Trophoblast cell (in vitro differentiated cells and primary cell): ENCODE measurements at regions not wholly inside any gene's neighbourhood (a gene's known extent, or its start where the extent isn't known, plus 50 kb on each side); places are given as distances from the start of the nearest gene placed in this dataset.

Experiments
- DNase-seq, 2 donors: peaks; one replicate each; pipeline ENCODE4 v3.0.0-alpha.2; 2016
- H2AFZ ChIP-seq: 2 replicates; pipeline ENCODE4 v1.6.1; 2013; ENCODE audit warnings: low read length, moderate library complexity, mild to moderate bottlenecking; ENCODE audit not compliant: insufficient read depth, poor library complexity
- H2AK5ac ChIP-seq: 2 replicates; pipeline ENCODE4 v1.6.1; 2013; ENCODE audit warnings: mild to moderate bottlenecking, low read length
- H2BK120ac ChIP-seq: 2 replicates; pipeline ENCODE4 v1.6.1; 2013; ENCODE audit warnings: low read length, mild to moderate bottlenecking, moderate library complexity; ENCODE audit not compliant: insufficient read depth, poor library complexity
- H2BK12ac ChIP-seq: 2 replicates; pipeline ENCODE4 v1.6.1; 2013; ENCODE audit warnings: mild to moderate bottlenecking, low read length, moderate library complexity
- H2BK5ac ChIP-seq: 2 replicates; pipeline ENCODE4 v1.6.1; 2013; ENCODE audit warnings: low read length, low read depth, moderate library complexity, mild to moderate bottlenecking; ENCODE audit not compliant: poor library complexity
- H3K14ac ChIP-seq: 2 replicates; pipeline ENCODE4 v1.6.1; 2013; ENCODE audit warnings: mild to moderate bottlenecking, low read length
- H3K18ac ChIP-seq: 2 replicates; pipeline ENCODE4 v1.6.1; 2013; ENCODE audit warnings: mild to moderate bottlenecking, low read length
- H3K23ac ChIP-seq: 2 replicates; pipeline ENCODE4 v1.6.1; 2013; ENCODE audit warnings: low read length
- H3K27ac ChIP-seq: 2 replicates; pipeline ENCODE4 v1.5.1; 2013; ENCODE audit warnings: low read depth, mild to moderate bottlenecking, inconsistent platforms, low read length, moderate library complexity
- H3K27me3 ChIP-seq: 2 replicates; pipeline ENCODE4 v1.6.1; 2013; ENCODE audit warnings: inconsistent platforms, mild to moderate bottlenecking, low read length, moderate library complexity; ENCODE audit not compliant: insufficient read depth
- H3K36me3 ChIP-seq, 2 experiments: 1 replicate in 1 of 2; 2 replicates in 1 of 2; pipeline ENCODE4 v1.6.1; 2013; ENCODE audit warnings: low read length in 2 of 2, mild to moderate bottlenecking in 2 of 2, moderate library complexity in 1 of 2; ENCODE audit not compliant: insufficient read depth in 2 of 2, control insufficient read depth in 1 of 2
- H3K4ac ChIP-seq: 2 replicates; pipeline ENCODE4 v1.6.1; 2013; ENCODE audit warnings: low read depth, mild to moderate bottlenecking, low read length, moderate library complexity
- H3K4me1 ChIP-seq, 2 experiments: 1 replicate in 1 of 2; 2 replicates in 1 of 2; pipeline ENCODE4 v1.6.1; 2013; ENCODE audit warnings: low read length in 2 of 2, mild to moderate bottlenecking in 2 of 2, moderate library complexity in 1 of 2; ENCODE audit not compliant: insufficient read depth in 2 of 2, control insufficient read depth in 1 of 2
- H3K4me2 ChIP-seq: 2 replicates; pipeline ENCODE4 v1.6.1; 2013; ENCODE audit warnings: inconsistent platforms, mild to moderate bottlenecking, low read length, moderate library complexity
- H3K4me3 ChIP-seq: 2 replicates; pipeline ENCODE4 v1.5.1; 2013; ENCODE audit warnings: mild to moderate bottlenecking, low read depth, low read length, inconsistent platforms
- H3K79me1 ChIP-seq: one replicate; pipeline ENCODE4 v1.6.1; 2013; ENCODE audit warnings: low read length
- H3K79me2 ChIP-seq: 2 replicates; pipeline ENCODE4 v1.6.1; 2013; ENCODE audit warnings: low read length, mild to moderate bottlenecking; ENCODE audit not compliant: control insufficient read depth, insufficient read depth, poor library complexity
- H3K9ac ChIP-seq: 2 replicates; pipeline ENCODE4 v1.6.1; 2013; ENCODE audit warnings: mild to moderate bottlenecking, low read length
- H3K9me3 ChIP-seq: 2 replicates; pipeline ENCODE4 v1.6.1; 2013; ENCODE audit warnings: low read depth, mild to moderate bottlenecking, control low read depth, inconsistent platforms, low read length; ENCODE audit not compliant: insufficient read depth
- H4K12ac ChIP-seq: 2 replicates; pipeline ENCODE4 v1.6.1; 2013; ENCODE audit warnings: low read depth, mild to moderate bottlenecking, low read length, moderate library complexity
- H4K8ac ChIP-seq: 2 replicates; pipeline ENCODE4 v1.6.1; 2013; ENCODE audit warnings: low read depth, mild to moderate bottlenecking, low read length, moderate library complexity
- H4K91ac ChIP-seq: one replicate; pipeline ENCODE4 v1.6.1; 2013; ENCODE audit warnings: low read depth, mild to moderate bottlenecking, low read length, moderate library complexity
- WGBS: extraction: QIAGEN DNeasy Blood & Tissue Kit; methylation state at CpG from one replicate; pipeline ENCODE4 v1.1.7; 2013; ENCODE audit warnings: missing lambda C conversion rate; ENCODE audit not compliant: insufficient read length, insufficient coverage; ENCODE audit errors: extremely low coverage; 5-methylcytosine and 5-hydroxymethylcytosine counted together

DNA sequence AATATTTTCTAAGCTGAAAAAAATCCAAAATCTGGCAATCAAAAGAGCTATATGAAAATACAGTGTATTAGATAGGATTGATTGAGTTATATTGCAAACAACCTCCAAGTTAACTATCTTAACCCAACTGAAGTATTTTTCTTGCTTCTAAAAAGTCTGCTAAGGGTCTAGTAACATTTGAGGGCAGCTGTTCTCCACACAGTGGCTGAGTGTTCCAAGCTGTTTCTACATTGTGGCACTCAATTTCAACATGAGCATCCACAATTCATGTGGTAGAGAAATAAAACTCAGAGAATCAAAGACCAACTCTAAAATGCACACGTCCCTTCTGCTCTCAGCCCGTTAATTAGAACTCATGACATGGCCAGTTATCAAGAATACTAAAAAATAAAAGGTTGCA is 340.0 kb downstream of the C12orf50 start:
- Histone ChIP-seq H3K23ac (no peak overlapping the region), H3K9me3 (no peaks in the 10 kb centered on the region), H3K14ac (no peak overlapping the region), H2BK12ac (no peak overlapping the region), H3K18ac (no peak overlapping the region), H3K79me1 (no peaks in the 10 kb centered on the region), H4K91ac (no peak overlapping the region), H4K8ac (no peak overlapping the region), H3K9ac (no peak overlapping the region), H2BK5ac (no peak overlapping the region), H3K4ac (no peak overlapping the region), H4K12ac (no peak overlapping the region), H2BK120ac (no peak overlapping the region), H2AFZ (no peak overlapping the region), H3K4me3 (no peak overlapping the region), H3K4me2 (no peak overlapping the region), H2AK5ac (no peak overlapping the region), H3K79me2 (no peaks in the 10 kb centered on the region), H3K36me3 (no peaks in the 10 kb centered on the region), H3K4me1 (no peaks in the 10 kb centered on the region), H3K27me3 (no peaks in the 10 kb centered on the region), H3K27ac (no peak overlapping the region)
- no CpG with 5 or more reads among the region's 2 CpGs for WGBS
- DNase-seq = no peak

DNA sequence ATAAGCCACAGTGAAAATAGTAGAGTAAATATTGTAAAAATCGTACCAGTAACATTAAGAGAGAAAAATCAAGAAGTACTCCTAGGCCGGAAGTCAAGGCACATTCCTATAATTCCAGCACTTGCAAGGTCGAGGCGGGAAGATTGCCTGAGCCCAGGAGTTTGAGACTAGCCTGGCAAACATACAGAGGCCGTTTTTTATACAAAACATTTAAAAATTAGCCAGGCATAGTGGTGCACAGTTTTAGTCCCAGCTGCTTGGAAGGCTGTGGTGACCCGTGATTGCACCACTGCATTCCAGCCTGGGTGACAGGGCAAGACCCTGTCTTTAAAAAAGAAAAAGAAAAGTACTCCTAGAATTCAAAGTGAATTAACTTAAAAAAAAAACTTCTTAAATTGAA is 341.8 kb downstream of the C12orf50 start:
- peak overlapping the region; percentile 17 for H3K4me2 ChIP-seq
- no peak overlapping the region for H2BK120ac ChIP-seq
- no peak overlapping the region for H2BK12ac ChIP-seq
- DNase-seq = peak in 1 of 2 donors; percentile 10
- no peaks in the 10 kb centered on the region for H3K4me1 ChIP-seq
- H3K27ac ChIP-seq = no peak overlapping the region
- no peaks in the 10 kb centered on the region for H3K79me1 ChIP-seq
- H4K91ac ChIP-seq = no peak overlapping the region
- no peaks in the 10 kb centered on the region for H3K36me3 ChIP-seq
- H4K12ac ChIP-seq = no peak overlapping the region
- no peak overlapping the region for H4K8ac ChIP-seq
- H3K9ac ChIP-seq = no peak overlapping the region
- H3K23ac ChIP-seq = no peak overlapping the region
- H3K18ac ChIP-seq = no peak overlapping the region
- H3K4ac ChIP-seq = no peak overlapping the region
- H3K14ac ChIP-seq = no peak overlapping the region
- no peaks in the 10 kb centered on the region for H3K79me2 ChIP-seq
- H2AK5ac ChIP-seq = no peak overlapping the region
- no peak overlapping the region for H2BK5ac ChIP-seq
- no peak overlapping the region for H2AFZ ChIP-seq
- H3K27me3 ChIP-seq = no peaks in the 10 kb centered on the region
- H3K9me3 ChIP-seq = no peaks in the 10 kb centered on the region
- H3K4me3 ChIP-seq = no peak overlapping the region
- no CpG with 5 or more reads among the region's 6 CpGs for WGBS

DNA sequence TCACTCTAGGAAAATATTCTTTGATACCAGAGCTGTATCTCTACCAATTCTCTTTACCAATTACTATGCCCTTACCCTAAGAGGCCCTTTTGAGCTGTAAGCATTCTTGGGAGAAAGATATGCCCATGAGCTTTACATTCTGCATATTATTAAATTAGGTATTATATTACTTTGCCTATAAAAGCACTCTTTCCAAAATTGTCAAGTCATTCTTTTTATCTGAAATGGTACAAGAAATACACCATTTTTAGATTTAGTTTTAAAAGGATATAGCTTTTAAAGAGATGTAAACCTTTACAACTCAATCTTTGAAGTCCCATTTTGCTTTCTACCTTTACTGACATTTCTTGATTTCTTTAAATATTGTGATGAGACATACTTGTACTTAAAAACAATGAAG is 343.5 kb downstream of the C12orf50 start:
- Histone ChIP-seq H4K91ac (no peak overlapping the region), H2BK12ac (no peak overlapping the region), H3K27me3 (no peaks in the 10 kb centered on the region), H3K79me2 (no peaks in the 10 kb centered on the region), H2BK5ac (no peak overlapping the region), H3K9me3 (no peaks in the 10 kb centered on the region), H2BK120ac (no peak overlapping the region), H3K79me1 (no peaks in the 10 kb centered on the region), H3K18ac (no peak overlapping the region), H2AK5ac (no peak overlapping the region), H4K8ac (no peak overlapping the region), H4K12ac (no peak overlapping the region), H3K23ac (no peak overlapping the region), H3K4me1 (no peaks in the 10 kb centered on the region), H3K9ac (no peak overlapping the region), H3K4me3 (no peak overlapping the region), H3K4me2 (no peak overlapping the region), H3K14ac (no peak overlapping the region), H3K4ac (no peak overlapping the region), H2AFZ (no peak overlapping the region), H3K36me3 (no peaks in the 10 kb centered on the region), H3K27ac (no peak overlapping the region)
- no peak for DNase-seq

DNA sequence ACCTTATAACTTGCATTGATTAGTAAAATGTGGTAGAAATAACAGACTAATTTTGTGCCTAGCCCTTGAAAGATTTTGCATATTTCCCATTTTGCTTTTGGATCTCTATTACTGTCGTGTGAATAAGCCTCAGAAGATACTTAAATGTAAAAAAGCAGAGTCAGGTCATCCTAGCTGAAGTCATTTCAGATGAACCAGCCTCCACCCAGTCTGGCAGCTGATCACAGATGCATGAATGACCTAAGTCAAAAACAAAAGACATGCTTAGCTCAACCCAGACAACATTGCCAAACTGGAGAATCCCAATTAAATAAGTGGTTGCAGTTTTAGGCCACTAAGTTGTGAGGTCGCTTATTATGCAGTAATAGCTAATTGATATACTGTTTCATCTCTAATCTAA is 349.9 kb downstream of the C12orf50 start:
- H3K23ac ChIP-seq = no peak overlapping the region
- H3K4me3 ChIP-seq = no peak overlapping the region
- no peak overlapping the region for H2BK5ac ChIP-seq
- no peaks in the 10 kb centered on the region for H3K9me3 ChIP-seq
- H2BK120ac ChIP-seq = no peak overlapping the region
- no peak overlapping the region for H3K4ac ChIP-seq
- H3K27ac ChIP-seq = no peak overlapping the region
- H3K14ac ChIP-seq = no peak overlapping the region
- H3K18ac ChIP-seq = no peak overlapping the region
- no peak overlapping the region for H3K4me2 ChIP-seq
- H4K8ac ChIP-seq = no peak overlapping the region
- no CpG with 5 or more reads among the region's 2 CpGs for WGBS
- no peak overlapping the region for H2BK12ac ChIP-seq
- H3K79me2 ChIP-seq = no peaks in the 10 kb centered on the region
- no peaks in the 10 kb centered on the region for H3K79me1 ChIP-seq
- H3K9ac ChIP-seq = no peak overlapping the region
- no peak overlapping the region for H4K12ac ChIP-seq
- H3K36me3 ChIP-seq = no peaks in the 10 kb centered on the region
- no peak overlapping the region for H4K91ac ChIP-seq
- no peak for DNase-seq
- H2AK5ac ChIP-seq = no peak overlapping the region
- H2AFZ ChIP-seq = no peak overlapping the region
- no peaks in the 10 kb centered on the region for H3K4me1 ChIP-seq
- no peaks in the 10 kb centered on the region for H3K27me3 ChIP-seq

DNA sequence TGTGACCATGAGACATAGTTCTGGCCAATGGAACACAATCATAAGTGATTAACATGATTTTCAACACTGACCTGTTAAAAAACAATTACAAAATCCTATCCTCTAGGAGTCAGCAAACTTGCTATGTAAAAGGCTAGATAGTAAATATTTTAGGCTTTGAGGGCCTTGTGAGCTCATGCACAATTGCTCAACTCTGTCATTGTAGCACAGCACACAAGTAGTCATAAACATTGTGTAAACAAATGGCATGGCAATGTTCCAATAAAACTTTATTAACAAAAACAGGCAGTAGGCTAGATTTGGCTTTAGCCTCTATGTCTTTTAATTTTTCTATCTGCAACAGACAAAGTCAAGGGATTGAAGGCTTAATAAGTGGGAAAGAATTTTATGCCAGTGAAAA is 350.7 kb downstream of the C12orf50 start:
- Histone ChIP-seq H3K27ac (no peak overlapping the region), H3K4ac (no peak overlapping the region), H3K79me1 (no peaks in the 10 kb centered on the region), H2AK5ac (no peak overlapping the region), H3K27me3 (no peaks in the 10 kb centered on the region), H3K36me3 (no peaks in the 10 kb centered on the region), H3K79me2 (no peaks in the 10 kb centered on the region), H2BK5ac (no peak overlapping the region), H3K18ac (no peak overlapping the region), H3K9me3 (no peaks in the 10 kb centered on the region), H2BK120ac (no peak overlapping the region), H2BK12ac (no peak overlapping the region), H4K91ac (no peak overlapping the region), H3K14ac (no peak overlapping the region), H3K4me1 (no peaks in the 10 kb centered on the region), H3K23ac (no peak overlapping the region), H4K12ac (no peak overlapping the region), H4K8ac (no peak overlapping the region), H2AFZ (no peak overlapping the region), H3K9ac (no peak overlapping the region), H3K4me3 (no peak overlapping the region), H3K4me2 (no peak overlapping the region)
- peak in 1 of 2 donors; percentile 29 for DNase-seq
